ENCODE measurements at regions not wholly inside any gene's neighbourhood (a gene's known extent, or its start where the extent isn't known, plus 50 kb on each side); places are given as distances from the start of the nearest gene placed in this dataset.

DNA sequence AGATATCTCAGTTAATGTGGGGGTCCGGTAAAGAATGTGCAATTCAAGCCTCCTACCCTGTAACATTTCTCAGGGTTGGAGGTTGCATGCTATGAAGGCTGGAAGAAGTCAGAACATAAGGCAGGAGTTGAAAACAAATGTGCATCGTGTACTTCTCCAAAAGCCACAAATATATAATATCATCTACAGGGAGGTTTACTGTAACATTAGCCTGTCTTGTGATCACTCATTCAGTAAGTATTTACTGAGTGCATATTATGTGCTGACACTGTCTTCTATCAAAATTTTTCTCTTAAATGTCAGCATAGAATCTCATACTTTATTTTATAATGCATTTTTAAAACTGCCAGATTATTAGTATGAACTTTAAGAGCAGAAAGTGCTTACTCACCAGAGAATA lies 105.6 kb upstream of the ZNF366 start:
- no peak for DNase-seq

DNA sequence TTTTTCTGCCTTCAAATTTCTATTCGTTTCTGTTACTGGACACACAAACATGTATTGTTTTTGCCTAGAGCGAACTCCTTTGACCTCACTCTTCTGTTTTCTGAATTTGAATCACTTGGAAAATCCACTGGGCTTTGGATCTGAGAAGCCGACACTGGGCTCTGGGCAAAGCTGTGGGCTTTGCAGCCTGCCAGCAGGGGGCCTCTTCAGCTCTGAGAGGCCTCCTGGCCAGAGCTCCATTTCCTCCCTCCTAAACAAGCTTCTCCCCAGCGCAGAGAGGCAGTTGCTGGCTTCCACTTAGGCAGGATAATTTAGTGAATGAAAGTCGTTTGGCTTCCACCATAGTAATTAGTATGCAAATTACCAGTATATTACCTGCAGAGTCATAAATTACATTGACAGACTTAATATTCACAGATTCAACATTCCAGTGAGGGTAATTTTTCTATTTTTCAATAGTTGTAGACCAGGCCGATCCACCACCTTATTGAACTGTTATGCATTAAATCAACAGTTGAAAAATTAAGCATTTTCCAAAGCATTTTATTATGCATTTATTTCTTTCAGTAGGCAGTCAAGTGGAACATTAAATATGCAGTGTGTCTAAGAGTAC lies 104.0 kb upstream of the ZNF366 start:
- DNase-seq: peak; percentile 65

DNA sequence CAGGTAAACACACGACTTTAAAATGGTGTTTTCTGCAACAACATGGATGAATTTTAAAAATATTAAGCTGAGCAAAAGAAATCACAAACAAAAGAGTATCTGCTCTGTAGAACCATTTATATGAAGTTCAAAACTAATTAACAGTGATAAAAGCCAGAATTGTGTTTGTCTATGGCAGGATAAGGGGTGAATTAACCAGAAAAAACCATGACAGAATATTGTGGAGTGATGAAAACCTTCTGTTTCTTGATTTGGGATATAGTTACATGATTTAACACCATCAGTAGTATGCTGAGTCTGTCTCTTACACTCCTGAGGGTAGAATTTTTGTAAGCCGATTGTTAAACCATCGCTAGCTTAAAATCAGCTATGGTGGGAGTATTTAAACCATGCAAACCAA lies 101.7 kb upstream of the ZNF366 start:
- DNase-seq: no peak

DNA sequence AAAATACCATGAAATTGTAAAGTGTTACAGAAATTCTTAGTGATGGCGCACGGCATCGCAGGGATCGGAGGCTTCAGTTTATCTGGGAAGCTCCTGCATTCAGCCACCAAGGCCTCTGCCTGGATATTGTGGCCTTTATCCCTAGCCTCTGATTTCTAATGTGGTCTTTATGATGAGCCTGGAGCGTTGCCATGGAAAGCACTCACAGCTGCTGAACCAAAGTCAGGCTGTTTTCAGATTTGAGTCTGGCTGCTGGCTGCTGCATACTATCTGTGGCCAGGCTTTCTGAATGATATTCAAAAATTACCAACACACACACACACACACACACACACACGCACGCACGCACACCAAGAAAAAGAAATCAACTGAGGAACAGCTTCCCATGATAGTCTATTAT lies 101.1 kb upstream of the ZNF366 start:
- DNase-seq: no peak

DNA sequence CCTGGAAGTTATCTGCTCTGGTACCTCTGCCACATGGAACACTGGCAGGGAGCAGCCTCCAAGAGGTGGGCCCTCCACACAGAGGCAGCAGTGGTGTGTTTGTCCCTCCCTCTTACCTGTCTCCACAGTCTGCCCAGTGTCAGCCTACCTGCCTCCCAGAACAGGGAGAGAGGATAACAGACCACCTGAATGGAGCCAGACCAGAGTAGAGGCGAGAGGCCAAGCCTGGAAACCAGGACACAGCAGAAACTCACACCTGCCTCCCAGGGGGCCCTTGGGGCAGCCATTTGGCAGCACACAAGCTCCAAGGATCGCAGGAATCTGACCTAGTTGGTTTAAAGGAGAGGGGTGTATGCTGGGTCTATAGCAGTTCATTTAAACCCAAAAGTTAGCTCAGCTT lies 100.2 kb upstream of the ZNF366 start:
- no peak for DNase-seq

DNA sequence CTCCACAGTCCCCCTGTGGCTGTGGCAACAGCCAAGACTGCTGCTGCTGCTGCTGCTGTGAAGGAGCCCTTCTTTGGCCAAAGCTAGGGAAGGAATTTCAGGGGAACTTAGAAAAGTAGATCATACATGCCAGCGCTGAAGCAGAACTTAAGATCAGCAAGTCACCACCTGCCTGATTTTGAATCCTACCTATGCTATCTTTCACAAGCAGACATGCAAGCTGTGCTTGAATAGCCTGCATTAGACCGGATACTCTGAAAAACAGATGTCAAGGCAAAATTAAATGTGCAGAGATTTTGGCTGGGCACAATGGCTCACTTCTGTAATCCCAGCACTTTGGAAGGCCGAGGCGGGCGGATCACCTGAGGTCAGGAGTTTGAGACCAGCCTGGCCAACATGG lies 99.3 kb upstream of the ZNF366 start:
- DNase-seq: no peak

DNA sequence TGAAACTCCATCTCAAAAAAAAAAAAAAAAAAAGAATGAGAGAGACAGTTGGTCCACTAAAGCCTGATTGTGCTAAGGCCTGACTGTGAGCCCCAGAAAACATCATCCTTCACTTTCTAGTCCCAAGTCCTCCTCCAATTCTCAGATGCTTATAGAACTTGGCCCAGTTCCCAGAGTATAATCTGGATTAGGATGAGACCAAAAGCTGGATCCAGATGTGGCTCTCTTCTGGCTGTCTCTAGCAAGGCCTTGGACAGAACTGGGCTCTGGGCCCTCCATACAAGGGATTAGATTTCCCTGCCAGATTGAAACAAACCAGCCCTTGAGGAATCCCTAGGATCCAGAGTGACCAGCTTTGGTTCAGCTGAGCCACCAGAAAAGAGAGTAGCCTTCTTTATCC lies 98.4 kb upstream of the ZNF366 start:
- no peak for DNase-seq

DNA sequence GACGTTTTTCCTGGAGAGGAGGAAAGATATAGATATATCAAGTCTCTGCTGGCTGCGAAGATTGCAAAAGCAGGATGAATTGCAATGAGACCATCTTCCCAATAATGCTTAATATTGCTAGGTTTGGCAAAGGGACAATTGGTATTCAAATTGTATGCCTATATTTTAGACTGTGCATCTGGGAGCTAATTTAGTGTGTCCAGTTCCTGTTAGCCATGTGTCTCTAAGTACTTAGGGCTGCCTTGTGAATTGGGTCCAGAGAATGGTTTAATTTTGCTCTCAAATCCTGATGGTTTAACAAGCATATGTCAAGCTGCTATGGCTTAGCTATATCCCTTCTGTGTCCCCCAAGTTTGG lies 97.6 kb upstream of the ZNF366 start:
- DNase-seq: no peak

DNA sequence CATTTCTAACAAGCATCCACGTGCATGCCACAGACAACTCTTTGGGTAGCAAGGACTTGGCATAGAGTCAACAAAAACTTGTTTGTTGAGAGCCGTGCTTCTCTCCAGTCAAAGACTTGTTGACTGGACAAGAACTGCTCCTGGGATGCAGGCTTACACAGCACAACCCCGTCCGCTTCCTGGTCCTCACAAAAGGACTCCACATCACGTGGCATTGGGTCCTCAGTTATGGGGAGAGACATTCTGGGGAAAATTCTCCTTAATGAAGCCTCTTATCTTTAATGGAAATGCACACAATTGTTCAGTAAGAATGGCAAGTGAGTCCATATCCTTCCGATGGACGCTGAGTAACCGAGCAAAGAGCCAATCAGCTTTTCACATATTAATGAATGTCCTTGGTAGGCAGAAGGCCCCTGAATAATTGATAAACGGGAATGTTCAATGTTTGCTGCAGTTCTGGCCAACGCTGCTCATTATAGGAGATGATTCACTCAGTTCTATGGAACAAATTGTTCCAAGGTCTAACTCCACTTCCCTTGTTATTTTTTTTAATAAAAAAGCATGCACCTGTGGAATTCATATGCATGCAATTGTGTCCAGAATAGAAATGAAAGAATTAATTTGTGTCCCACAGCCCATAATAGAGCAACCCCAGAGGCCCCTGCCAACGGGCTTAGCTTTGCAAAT lies 97.0 kb upstream of the ZNF366 start:
- no peak for DNase-seq

DNA sequence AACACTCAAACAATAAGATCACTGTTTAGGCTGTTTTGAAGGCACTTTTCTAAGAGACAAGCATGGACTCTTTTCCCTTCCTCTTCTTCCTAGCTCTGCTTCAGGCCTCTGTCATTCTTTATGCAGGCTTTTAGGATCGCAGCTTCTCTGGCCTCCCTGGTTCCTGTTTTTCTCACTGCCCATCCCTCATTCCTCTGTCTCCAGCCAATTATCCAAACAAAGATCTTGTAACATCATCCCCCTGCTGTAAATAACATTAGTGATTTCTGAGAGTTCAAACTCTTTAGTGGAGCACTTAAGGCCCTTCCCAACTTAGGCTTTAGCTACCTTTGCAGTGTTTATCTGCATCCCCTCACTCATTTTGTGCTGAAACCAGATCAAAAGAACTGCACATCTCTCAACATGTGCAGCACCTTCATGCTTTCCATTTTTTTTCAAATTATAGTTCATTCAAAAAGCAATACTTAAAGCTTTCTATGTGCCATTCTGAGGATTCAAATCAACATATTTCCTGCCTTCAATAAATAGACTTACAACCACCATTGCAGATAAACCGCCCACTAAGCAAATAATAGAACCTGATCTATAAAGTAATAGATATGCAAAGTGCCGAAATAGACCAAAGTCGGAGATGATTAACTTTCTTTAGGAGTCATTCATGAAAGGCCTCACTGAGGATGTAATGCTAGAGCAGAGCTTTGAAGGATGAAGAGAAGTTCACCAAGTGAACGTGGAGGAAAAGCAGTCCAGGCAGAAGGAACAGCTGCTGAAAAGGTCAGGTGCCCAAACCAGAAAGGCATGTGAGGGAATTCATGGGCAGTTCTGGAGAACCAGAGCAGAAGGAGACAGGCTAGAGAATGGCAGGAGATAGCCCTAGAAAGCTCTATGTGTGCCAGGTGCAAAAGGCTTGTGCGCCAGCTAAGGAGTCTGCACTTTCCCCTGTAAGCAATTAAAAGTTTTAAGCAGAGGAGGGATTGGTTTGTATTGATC lies 95.8 kb upstream of the ZNF366 start:
- DNase-seq: no peak

DNA sequence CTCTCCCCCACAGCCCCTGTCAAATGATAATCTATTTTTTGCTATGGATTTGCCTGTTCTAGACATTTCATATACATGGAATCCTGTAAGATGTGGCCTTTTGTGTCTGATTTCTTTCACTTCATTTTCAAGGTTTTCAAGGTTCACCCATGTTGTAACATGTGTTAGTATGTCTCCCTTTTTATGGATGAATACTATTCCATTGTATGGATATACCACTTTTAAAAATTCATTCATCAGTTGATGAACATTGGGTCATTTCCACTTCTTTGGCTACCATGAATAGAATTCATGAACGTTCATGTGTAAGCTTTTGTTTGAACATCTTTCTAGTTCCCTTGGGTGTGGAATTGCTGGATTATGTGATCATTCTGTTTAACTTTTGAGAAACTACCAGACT lies 94.7 kb upstream of the ZNF366 start:
- no peak for DNase-seq

DNA sequence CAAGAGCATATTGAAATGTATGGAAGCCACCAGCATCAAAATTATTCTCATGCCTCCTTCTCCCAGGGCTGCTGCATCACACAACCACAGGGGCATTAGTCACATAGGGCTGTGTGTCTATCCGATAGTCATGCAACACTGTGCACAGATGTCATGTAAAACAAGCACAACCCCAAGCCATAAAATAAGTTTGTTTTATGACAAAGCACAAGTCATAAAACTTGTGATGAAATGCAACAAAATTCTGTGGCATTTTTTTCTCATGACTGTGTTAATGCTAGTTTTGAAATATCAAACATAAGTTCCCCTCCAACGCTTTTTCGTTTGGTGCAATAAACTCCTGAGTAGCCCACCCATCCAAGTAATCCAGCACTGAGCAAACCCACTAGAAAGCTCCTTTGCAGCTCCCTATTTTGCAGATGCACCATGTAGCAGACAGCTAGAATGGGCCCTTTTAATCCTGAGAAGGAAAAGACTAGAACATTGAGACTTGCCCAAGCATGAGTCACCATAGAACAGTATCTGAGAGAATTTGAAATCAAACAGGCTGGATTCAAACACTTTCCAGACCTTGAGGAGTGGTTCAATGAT lies 93.3 kb upstream of the ZNF366 start:
- DNase-seq: no peak

DNA sequence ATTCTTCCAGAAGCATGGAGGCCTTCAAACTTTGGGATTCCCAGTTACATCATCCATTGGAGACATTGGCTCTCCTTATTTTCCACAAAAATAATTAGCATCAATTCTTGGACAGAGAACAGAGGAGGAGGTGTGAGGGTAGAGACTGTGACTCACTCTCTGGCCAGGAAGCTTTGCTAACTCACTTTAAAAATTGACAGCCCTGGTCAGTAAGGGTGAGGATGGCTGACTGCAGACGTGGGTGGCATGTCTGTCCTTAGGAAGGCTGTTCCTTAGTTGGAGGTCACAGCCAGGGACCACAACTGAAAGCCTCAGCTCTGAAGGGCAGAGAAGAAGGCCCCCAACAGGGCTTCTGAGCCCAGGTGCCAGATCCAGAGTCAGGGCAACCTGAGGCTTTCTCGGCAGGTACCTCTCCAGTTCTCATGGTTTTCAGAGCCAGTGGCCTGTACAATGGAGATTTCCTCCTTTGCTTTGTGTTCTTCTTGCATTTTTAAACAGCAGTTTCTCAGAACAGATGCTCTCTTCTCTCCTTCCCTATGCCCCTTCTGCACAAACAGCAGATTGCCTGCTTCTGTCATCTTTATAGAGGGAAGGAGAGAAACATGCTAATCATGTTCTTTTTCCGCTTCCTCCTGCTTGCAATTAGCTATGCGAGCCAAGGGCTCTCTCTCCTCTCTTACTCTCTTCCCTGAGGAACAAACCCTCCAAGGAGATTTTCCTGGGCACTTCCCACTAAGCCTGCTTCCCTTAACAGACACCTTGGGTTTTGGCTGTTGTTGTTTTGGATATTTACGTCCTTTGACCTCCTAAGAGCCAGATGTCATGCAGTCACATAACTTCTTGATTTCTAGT lies 92.5 kb upstream of the ZNF366 start:
- no peak for DNase-seq

DNA sequence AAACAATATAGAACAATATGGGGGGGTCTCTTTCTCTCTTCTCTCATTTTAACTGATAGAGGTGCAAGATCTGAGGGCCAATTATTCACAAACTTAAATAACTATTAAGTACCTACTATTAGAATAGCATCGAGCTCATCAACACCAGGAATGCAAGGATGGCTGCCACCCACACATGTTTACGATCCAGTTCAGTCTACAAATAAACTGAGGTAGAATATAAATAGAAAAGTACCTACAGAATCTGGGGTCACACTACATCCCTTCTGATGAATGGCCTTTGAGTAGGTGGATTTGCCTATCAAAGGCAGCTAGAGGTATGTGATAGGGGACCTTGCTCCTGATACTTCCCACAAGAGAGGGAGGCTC lies 91.8 kb upstream of the ZNF366 start:
- DNase-seq: no peak

DNA sequence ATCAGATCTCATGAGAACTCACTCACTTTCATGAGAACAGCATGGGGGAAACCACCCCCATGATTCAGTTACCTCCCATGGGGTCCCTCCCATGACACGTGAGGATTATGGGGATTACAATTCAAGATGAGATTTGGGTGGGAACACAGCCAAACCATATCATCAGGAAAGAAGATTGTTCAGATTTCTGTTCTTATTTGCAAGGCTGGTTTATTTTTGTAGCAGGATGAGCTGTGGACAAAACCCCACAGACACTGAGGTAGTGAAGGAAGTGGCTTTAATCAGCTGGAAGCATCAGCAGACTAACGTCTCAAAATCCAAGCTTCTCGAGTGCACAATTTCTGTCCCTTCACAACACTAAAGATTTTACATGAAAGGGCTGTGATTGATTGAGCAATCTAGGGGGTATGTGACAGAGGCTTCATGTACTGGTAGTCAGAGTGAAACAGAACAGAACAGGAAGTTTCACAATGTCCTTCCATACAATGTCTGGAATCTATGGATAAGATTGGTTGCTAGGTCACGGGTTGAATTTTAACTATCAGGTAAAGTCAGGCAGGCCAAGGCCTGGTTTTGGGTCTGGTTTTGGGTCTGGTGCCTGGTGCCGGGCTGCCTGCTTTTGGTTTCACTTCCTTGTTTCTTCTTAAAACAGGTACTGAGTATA lies 91.3 kb upstream of the ZNF366 start:
- DNase-seq: no peak

DNA sequence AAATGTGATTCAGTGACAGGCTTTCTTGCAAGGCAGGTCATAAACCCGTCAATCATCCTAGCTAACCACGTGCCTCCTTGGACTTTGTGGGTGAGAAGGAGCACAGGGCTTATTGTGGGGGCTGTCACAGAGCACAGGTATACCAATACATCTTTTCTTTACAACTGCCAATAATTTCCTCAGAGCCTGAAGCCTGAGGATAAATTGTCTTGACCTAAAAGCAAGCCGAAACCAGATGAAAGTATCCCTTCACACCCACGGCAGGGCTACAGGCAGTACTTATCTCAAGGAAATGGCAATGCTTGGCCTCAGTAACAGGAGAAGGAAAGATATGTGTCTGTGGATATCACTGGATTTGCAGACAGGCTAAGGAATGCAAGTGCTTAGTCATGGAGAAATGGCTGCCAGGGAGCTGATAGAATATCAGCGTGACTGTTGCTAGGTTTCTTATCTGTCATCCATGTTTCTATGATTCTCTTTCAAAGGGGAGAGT lies 90.3 kb upstream of the ZNF366 start:
- no peak for DNase-seq

DNA sequence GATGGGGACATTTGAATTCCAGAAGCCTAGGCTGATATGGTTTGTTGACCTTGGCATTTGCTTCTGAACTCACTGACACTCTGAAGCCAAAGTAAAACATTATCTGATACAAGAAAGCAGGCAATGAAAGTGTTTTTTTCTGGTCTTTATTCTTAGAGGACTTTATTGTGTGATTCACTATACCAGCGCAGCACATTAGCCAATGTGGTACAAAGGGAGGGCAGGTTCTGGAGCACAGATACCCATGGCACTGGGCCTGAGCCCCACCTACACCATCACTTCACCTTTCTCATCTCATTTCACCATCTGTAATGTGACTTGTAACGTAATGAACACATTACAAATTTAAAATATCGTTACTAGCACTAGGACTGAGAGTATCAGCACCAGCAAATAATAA lies 89.7 kb upstream of the ZNF366 start:
- DNase-seq: no peak

DNA sequence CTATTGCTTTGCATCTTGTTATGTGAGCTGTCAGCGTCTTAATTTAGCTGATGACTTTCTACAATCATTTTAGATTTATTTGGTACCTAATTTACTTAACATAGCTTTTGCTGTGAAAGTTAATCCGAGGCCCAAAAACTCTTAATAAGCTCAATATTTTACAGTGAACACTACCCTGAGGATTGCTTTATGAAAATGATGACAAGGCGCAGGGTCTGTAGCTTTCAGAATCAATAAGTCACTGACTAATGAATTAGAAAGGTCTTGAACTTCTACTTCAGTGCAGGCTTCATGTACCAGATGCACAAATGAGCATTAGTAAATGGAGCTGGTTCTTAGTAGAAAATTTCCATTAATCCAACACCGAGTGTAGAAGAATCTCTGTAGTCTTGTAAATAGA lies 81.4 kb upstream of the ZNF366 start:
- no peak for DNase-seq

DNA sequence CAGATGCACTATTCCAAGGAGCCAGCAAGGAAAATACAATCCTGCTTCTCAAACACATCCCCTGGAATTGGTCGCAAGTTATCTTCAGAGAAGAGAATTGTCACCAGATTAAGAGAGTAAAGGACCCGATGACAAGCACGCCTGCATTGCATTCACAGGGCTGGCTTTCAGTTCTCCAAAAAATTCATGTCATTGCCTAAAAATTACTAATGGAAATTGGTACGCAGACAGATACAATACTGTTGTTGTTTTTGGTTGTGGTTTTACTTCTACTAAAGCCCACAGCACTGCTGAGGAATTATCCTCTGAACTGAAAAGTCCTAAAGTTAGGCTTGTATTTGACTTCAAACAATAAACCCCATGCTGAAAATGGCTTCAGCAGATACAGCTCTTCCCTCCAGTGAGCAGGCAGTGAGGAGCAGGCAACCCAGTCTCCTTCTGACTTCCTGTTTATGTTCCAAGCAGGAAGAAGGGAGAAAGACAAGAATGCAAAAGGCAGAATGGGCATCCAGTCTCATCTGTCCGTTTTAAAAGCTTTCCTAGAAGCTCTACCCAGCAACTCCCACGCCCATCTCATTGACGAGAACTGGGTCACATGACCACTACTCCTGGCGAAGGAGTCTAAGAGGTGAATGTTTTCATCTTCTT lies 80.6 kb upstream of the ZNF366 start:
- DNase-seq: no peak

DNA sequence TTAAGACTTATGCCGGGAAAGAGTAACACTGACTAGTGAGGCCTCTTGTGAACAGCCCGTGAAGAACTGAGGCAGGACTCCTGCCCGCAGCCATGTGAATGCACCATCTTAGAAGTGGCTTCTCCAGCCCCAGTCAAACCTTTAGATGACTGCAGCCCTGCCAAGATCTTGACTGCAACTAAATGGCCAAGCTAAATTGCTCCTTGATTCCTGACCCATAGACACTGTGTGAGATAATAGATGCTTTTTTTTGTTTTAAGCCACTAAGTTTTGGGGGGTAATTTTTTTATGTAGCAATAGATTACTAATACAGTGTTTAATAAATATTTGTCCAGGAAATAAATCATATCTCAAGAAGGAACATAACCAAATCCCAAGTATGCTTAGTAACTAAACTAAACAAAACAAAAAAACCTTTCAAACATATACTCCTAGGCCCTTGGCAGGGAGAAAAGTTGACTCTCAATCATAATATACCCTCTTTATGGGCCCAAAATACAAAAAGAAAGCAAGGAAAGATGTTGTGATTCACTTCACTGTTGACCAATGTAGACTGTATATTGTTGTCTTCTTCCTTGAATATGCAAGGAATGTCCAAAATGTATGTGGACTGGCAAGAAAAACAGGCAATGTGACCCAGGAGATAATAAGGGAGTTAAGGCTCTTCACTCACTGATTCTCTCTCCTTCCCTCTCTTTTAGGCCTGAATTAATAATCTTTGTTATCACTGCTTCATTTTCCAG lies 79.7 kb upstream of the ZNF366 start:
- DNase-seq: no peak

DNA sequence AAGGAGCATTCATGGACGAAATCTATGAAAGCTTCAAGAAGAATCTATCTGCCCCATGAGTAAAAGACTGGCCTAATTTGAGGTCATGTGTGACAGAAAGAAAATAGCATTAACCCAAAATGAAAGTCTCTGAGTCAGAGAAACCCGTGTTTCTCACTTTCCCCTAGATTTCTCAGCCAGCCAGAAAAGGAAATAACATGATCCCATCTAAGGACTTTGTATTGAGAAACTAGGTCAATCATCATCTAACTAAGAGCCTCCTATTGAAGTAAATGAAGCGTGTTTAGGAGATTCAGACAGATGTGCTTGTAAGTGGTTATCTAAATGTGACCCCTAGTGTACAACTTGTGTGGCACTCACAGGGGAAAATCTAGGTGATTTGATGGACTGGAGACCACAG lies 77.3 kb upstream of the ZNF366 start:
- DNase-seq: no peak

All from activated CD8-positive, alpha-beta memory T cell treated with anti-CD3 and anti-CD28 coated beads, Interleukin-2, amount 50 U/mL, for 48 hours (primary cell).